H9 (cell line): ENCODE measurements at regions not wholly inside any gene's neighbourhood (a gene's known extent, or its start where the extent isn't known, plus 50 kb on each side); places are given as distances from the start of the nearest gene placed in this dataset.

Experiments
- DNase-seq: peaks from one replicate; pipeline ENCODE4 v3.0.0-alpha.2; 2017
- H2AFZ ChIP-seq: one replicate; pipeline ENCODE4 v1.6.1; 2013; ENCODE audit warnings: mild to moderate bottlenecking, low read length, control low read depth, moderate library complexity
- H2AK5ac ChIP-seq: 2 replicates; pipeline ENCODE4 v1.6.1; 2013; ENCODE audit warnings: low read length, control low read depth, mixed read lengths; ENCODE audit not compliant: insufficient read length
- H2BK120ac ChIP-seq: one replicate; pipeline ENCODE4 v1.6.1; 2013; ENCODE audit warnings: low read depth, mild to moderate bottlenecking, low read length, control low read depth, inconsistent platforms; ENCODE audit not compliant: poor library complexity, severe bottlenecking
- H2BK12ac ChIP-seq: 2 replicates; pipeline ENCODE4 v1.6.1; 2013; ENCODE audit warnings: low read length, control low read depth, mixed read lengths, low read depth; ENCODE audit not compliant: insufficient read length
- H2BK15ac ChIP-seq: 2 replicates; pipeline ENCODE4 v1.6.1; 2013; ENCODE audit warnings: low read depth, low read length, control low read depth
- H2BK20ac ChIP-seq: one replicate; pipeline ENCODE4 v1.6.1; 2013; ENCODE audit warnings: low read depth, mild to moderate bottlenecking, low read length, control low read depth, inconsistent platforms; ENCODE audit not compliant: poor library complexity, severe bottlenecking
- H2BK5ac ChIP-seq: 2 replicates; pipeline ENCODE4 v1.6.1; 2013; ENCODE audit warnings: low read length, control low read depth, mixed read lengths; ENCODE audit not compliant: insufficient read length
- H3K14ac ChIP-seq: 2 replicates; pipeline ENCODE4 v1.6.1; 2013; ENCODE audit warnings: low read length, control low read depth; ENCODE audit not compliant: insufficient read depth
- H3K18ac ChIP-seq: 2 replicates; pipeline ENCODE4 v1.6.1; 2013; ENCODE audit warnings: low read depth, mild to moderate bottlenecking, mixed read lengths, low read length, control low read depth; ENCODE audit not compliant: insufficient read length
- H3K23ac ChIP-seq: 2 replicates; pipeline ENCODE4 v1.6.1; 2013; ENCODE audit warnings: low read length, control low read depth, mixed read lengths, low read depth; ENCODE audit not compliant: insufficient read length
- H3K23me2 ChIP-seq: 2 replicates; pipeline ENCODE4 v1.6.1; 2013; ENCODE audit warnings: low read depth, mild to moderate bottlenecking, mixed read lengths, low read length, control low read depth; ENCODE audit not compliant: insufficient read length, poor library complexity, severe bottlenecking
- H3K27ac ChIP-seq: 2 replicates; pipeline ENCODE4 v1.5.1; 2013; ENCODE audit warnings: low read length, control low read depth, mixed read lengths, low read depth; ENCODE audit not compliant: insufficient read length
- H3K27me3 ChIP-seq: 2 replicates; pipeline ENCODE4 v1.6.1; 2013; ENCODE audit warnings: low read length, control low read depth, inconsistent platforms; ENCODE audit not compliant: insufficient read depth
- H3K4ac ChIP-seq: 2 replicates; pipeline ENCODE4 v1.6.1; 2013; ENCODE audit warnings: low read depth, mild to moderate bottlenecking, control low read depth, inconsistent platforms, low read length, moderate library complexity
- H3K4me1 ChIP-seq: 2 replicates; pipeline ENCODE4 v1.6.1; 2013; ENCODE audit warnings: low read length, control low read depth, inconsistent platforms; ENCODE audit not compliant: insufficient read depth
- H3K4me2 ChIP-seq: 2 replicates; pipeline ENCODE4 v1.6.1; 2013; ENCODE audit warnings: low read length, control low read depth, mixed read lengths; ENCODE audit not compliant: insufficient read length, insufficient read depth
- H3K56ac ChIP-seq: 2 replicates; pipeline ENCODE4 v1.6.1; 2013; ENCODE audit warnings: low read depth, mild to moderate bottlenecking, mixed read lengths, low read length, control low read depth; ENCODE audit not compliant: insufficient read length
- H3K79me1 ChIP-seq: 2 replicates; pipeline ENCODE4 v1.6.1; 2013; ENCODE audit warnings: low read depth, mild to moderate bottlenecking, moderate library complexity, low read length, control low read depth, inconsistent platforms; ENCODE audit not compliant: insufficient read depth, poor library complexity, severe bottlenecking
- H3K79me2 ChIP-seq: 2 replicates; pipeline ENCODE4 v1.6.1; 2013; ENCODE audit warnings: low read length, control low read depth, inconsistent platforms; ENCODE audit not compliant: insufficient read depth
- H3K9ac ChIP-seq: 2 replicates; pipeline ENCODE4 v1.6.1; 2013; ENCODE audit warnings: low read length, control low read depth, mixed read lengths; ENCODE audit not compliant: insufficient read length; ENCODE audit errors: extremely low read depth
- H3K9me3 ChIP-seq: one replicate; pipeline ENCODE4 v1.6.1; 2013; ENCODE audit warnings: low read depth, low read length, inconsistent platforms; ENCODE audit not compliant: control insufficient read depth
- H3T11ph ChIP-seq: one replicate; pipeline ENCODE4 v1.6.1; 2013; ENCODE audit warnings: mild to moderate bottlenecking, low read length, control low read depth, inconsistent platforms
- H4K20me1 ChIP-seq: one replicate; pipeline ENCODE4 v1.6.1; 2013; ENCODE audit not compliant: control insufficient read depth, insufficient read length, insufficient read depth
- H4K5ac ChIP-seq: 2 replicates; pipeline ENCODE4 v1.6.1; 2013; ENCODE audit warnings: low read depth, mild to moderate bottlenecking, mixed read lengths, low read length, control low read depth; ENCODE audit not compliant: insufficient read length
- H4K8ac ChIP-seq: replicated peaks from 2 replicates; pipeline ENCODE4 v1.6.1; 2013; ENCODE audit warnings: low read length, control low read depth, mixed read lengths, low read depth; ENCODE audit not compliant: insufficient read length
- H4K91ac ChIP-seq: 2 replicates; pipeline ENCODE4 v1.6.1; 2013; ENCODE audit warnings: low read depth, mild to moderate bottlenecking, moderate library complexity, mixed read lengths, low read length, control low read depth; ENCODE audit not compliant: insufficient read length
- H3K27ac Mint-ChIP-seq, 3 experiments: 2 replicates in 2 of 3; 3 replicates in 1 of 3; pipeline ENCODE4 v1.8.0; 2020 to 2021; ENCODE audit warnings: mixed read lengths in 3 of 3, mild to moderate bottlenecking in 1 of 3, moderate library complexity in 1 of 3
- H3K27me3 Mint-ChIP-seq: 2 replicates; pipeline ENCODE4 v1.8.0; 2021; ENCODE audit warnings: low read depth, mild to moderate bottlenecking, moderate library complexity, mixed read lengths
- H3K36me3 Mint-ChIP-seq, 3 experiments: 2 replicates in 2 of 3; 3 replicates in 1 of 3; pipeline ENCODE4 v1.8.0; 2020 to 2021; ENCODE audit warnings: low read depth in 3 of 3, mixed read lengths in 3 of 3; ENCODE audit not compliant: insufficient read depth in 1 of 3
- H3K4me1 Mint-ChIP-seq, 2 experiments: 2 replicates each; pipeline ENCODE4 v1.8.0; 2020; ENCODE audit warnings: mixed read lengths in 2 of 2
- H3K4me3 Mint-ChIP-seq, 2 experiments: 2 replicates in 1 of 2; 3 replicates in 1 of 2; pipeline ENCODE4 v1.8.0; 2020 to 2021; ENCODE audit warnings: mild to moderate bottlenecking in 2 of 2, mixed read lengths in 2 of 2, moderate library complexity in 1 of 2
- H3K9me3 Mint-ChIP-seq, 2 experiments: 2 replicates in 1 of 2; 3 replicates in 1 of 2; pipeline ENCODE4 v1.8.0; 2020; ENCODE audit warnings: mild to moderate bottlenecking in 2 of 2, mixed read lengths in 2 of 2, moderate library complexity in 1 of 2
- CTCF ChIP-seq: fragments of 200-600 bp; sonication (generic); conservative IDR thresholded peaks from 3 replicates; pipeline ENCODE4 v1.8.0; 2021; ENCODE audit warnings: antibody characterized with exemption, mild to moderate bottlenecking
- WGBS: extraction: QIAGEN DNeasy Blood & Tissue Kit; methylation state at CpG from one replicate; pipeline ENCODE4 v1.1.7; 2013; ENCODE audit warnings: missing lambda C conversion rate, low lambda C conversion rate, mixed read lengths; ENCODE audit not compliant: insufficient read length; ENCODE audit errors: extremely low coverage; 5-methylcytosine and 5-hydroxymethylcytosine counted together

- H3K4me2 ChIP-seq = no peak overlapping the region
- no peak overlapping the region for H2BK20ac ChIP-seq
- H3K23me2 ChIP-seq = no peaks in the 10 kb centered on the region
- no peak overlapping the region for H3K27ac Mint-ChIP-seq
- no peak overlapping the region for H3K9ac ChIP-seq
- no peak overlapping the region for H2BK15ac ChIP-seq
- no peak overlapping the region for H4K5ac ChIP-seq
- H3K4ac ChIP-seq = no peak overlapping the region
- TF ChIP-seq CTCF = no peak
- H3K79me2 ChIP-seq = no peaks in the 10 kb centered on the region
- H3K27me3 ChIP-seq = no peaks in the 10 kb centered on the region
- no peak overlapping the region for H3K27ac ChIP-seq
- H3K36me3 Mint-ChIP-seq = peaks cover 0 to 2% (median 0%) of the 10 kb centered on the region in 3 experiments; a peak in 1 of 7 replicates
- no peak overlapping the region for H4K8ac ChIP-seq
- peaks cover 10 to 16% of the 10 kb centered on the region in 2 experiments for H3K4me1 Mint-ChIP-seq
- H3K27me3 Mint-ChIP-seq = no peaks in the 10 kb centered on the region; the same call in 1 of the 2 replicates
- H2BK5ac ChIP-seq = no peak overlapping the region
- H3K79me1 ChIP-seq = no peaks in the 10 kb centered on the region
- no peak overlapping the region for H3K56ac ChIP-seq
- peaks cover 0 to 3% of the 10 kb centered on the region in 2 experiments; a peak in 2 of 5 replicates for H3K9me3 Mint-ChIP-seq
- no peaks in the 10 kb centered on the region for H4K20me1 ChIP-seq
- no peak overlapping the region for H2AK5ac ChIP-seq
- H2BK12ac ChIP-seq = no peak overlapping the region
- H3T11ph ChIP-seq = no peak overlapping the region
- no peak overlapping the region for H3K14ac ChIP-seq
- no peak overlapping the region for H3K4me3 Mint-ChIP-seq
- H4K91ac ChIP-seq = no peak overlapping the region
- no peak overlapping the region for H2BK120ac ChIP-seq
- no peak overlapping the region for H3K18ac ChIP-seq
- no peak overlapping the region for H3K23ac ChIP-seq
- H2AFZ ChIP-seq = no peak overlapping the region
- H3K4me1 ChIP-seq = no peaks in the 10 kb centered on the region
- WGBS = no CpG with 5 or more reads among the region's 2 CpGs
- H3K9me3 ChIP-seq = no peaks in the 10 kb centered on the region
- no peak for DNase-seq
These were observed 64.3 kb upstream of the GOLGA8B start for GRCh38 chr15:34647569-34648293.
